BLaER1 treated with 17β-estradiol and CSF1 and Interleukin-3, amounts not matched to agents 10 nM and 100 nM (cell line): ENCODE measurements at regions not wholly inside any gene's neighbourhood (a gene's known extent, or its start where the extent isn't known, plus 50 kb on each side); places are given as distances from the start of the nearest gene placed in this dataset.
"Not testable (repeated sequence)": the region's sequence is repeated elsewhere in the genome, so short reads cannot be mapped to it uniquely, and the experiment has no call there.

Experiments used
- H3K27ac ChIP-seq, 11 experiments: shearing (Covaris generic); formaldehyde crosslinking; 2 replicates each; pipeline ENCODE4 v1.8.1; 2022
- H3K27me3 ChIP-seq, 11 experiments: shearing (Covaris generic); formaldehyde crosslinking; 2 replicates each; pipeline ENCODE4 v1.8.1; 2022
- H3K36me3 ChIP-seq, 11 experiments: shearing (Covaris generic); formaldehyde crosslinking; 2 replicates each; pipeline ENCODE4 v1.8.1; 2022
- H3K4me1 ChIP-seq, 10 experiments: shearing (Covaris generic); formaldehyde crosslinking; 2 replicates each; pipeline ENCODE4 v1.8.1; 2022
- H3K4me2 ChIP-seq, 11 experiments: shearing (Covaris generic); formaldehyde crosslinking; 2 replicates each; pipeline ENCODE4 v1.8.1; 2022
- H3K4me3 ChIP-seq, 10 experiments: shearing (Covaris generic); formaldehyde crosslinking; 2 replicates each; pipeline ENCODE4 v1.8.1; 2022
- H3K9ac ChIP-seq, 11 experiments: shearing (Covaris generic); formaldehyde crosslinking; 2 replicates each; pipeline ENCODE4 v1.8.1; 2022
- H3K9me3 ChIP-seq, 11 experiments: shearing (Covaris generic); formaldehyde crosslinking; replicated peaks in 1 of 11; 2 replicates each; pipeline ENCODE4 v1.8.1; 2022
- H4K20me1 ChIP-seq, 11 experiments: shearing (Covaris generic); formaldehyde crosslinking; 2 replicates each; pipeline ENCODE4 v1.8.1; 2022
- Cebpa-rat ChIP-seq, 11 experiments: shearing (Covaris generic); IDR thresholded peaks; 2 replicates each; pipeline ENCODE4 v1.8.1; 2022

DNA sequence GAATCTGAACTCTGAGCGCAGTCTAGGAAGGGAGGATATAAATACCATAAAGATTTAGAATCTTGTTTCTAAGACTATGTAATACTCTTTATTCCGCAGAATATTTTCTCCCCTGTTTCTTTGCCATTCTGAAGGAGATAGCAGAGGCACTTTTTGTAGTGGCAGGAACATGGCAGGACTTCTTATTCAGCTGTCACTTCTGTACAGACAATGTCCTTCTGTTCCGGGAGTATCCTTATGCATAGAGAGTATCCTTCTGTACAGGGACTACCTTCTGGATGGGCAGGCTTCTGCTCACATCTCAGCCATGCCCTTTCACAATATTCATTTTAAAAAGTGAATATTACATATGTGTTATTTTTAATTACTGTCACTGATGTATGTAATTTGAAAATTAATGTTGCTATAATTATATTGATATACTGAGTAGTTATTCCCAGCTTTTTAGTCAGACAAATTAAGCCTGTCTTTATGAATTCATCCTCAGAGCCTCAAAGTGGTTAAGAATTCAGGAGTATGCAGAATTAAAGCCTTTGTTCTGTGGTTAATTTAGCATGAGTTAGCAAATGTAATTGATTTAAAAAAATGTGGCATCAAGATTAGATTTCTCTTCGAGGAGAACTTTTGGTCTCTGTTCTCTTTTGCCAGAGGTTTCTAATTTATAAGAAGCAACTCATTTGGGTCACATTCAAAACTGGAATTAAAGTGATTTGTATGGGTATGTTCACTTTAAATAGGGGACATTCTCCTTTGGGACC lies 174.4 kb downstream of the FHIP1A start:
- H3K9me3 ChIP-seq, result no peaks in the 10 kb centered on the region
- no peak overlapping the region for H3K27ac ChIP-seq
- H3K4me2 ChIP-seq, result no peak overlapping the region
- no peak overlapping the region for H3K9ac ChIP-seq
- H3K27me3 ChIP-seq, result no peaks in the 10 kb centered on the region
- H3K36me3 ChIP-seq, result no peaks in the 10 kb centered on the region
- H4K20me1 ChIP-seq, result no peaks in the 10 kb centered on the region
- TF ChIP-seq Cebpa-rat (IDR thresholded peaks at IDR 0.05), result no peak
- H3K4me3 ChIP-seq, result no peak overlapping the region
- H3K4me1 ChIP-seq, result no peaks in the 10 kb centered on the region

DNA sequence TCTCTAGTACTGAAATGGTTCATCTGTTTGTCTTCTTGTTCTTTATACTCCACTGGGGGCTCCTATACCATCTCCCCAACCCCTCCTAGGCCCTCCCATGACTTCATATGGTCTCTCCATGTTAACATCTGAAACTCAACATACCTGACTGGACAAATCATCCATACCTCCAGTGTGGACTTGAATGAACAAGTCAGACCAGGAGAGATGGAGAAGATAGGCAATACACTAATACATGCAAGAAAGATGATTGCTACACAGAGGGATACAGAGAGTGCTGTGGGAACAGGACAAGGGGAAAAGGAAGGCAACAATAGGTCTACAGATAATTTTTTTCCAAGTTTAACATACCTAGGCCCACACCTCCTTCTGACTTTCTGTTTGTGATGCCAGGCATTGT lies 175.1 kb downstream of the FHIP1A start:
- H3K4me2 ChIP-seq, result no peak overlapping the region
- TF ChIP-seq Cebpa-rat (IDR thresholded peaks at IDR 0.05), result no peak
- H3K27ac ChIP-seq, result no peak overlapping the region
- H3K4me3 ChIP-seq, result no peak overlapping the region
- no peaks in the 10 kb centered on the region for H3K27me3 ChIP-seq
- H4K20me1 ChIP-seq, result no peaks in the 10 kb centered on the region
- H3K9ac ChIP-seq, result no peak overlapping the region
- H3K4me1 ChIP-seq, result no peaks in the 10 kb centered on the region
- H3K9me3 ChIP-seq, result no peaks in the 10 kb centered on the region
- no peaks in the 10 kb centered on the region for H3K36me3 ChIP-seq

DNA sequence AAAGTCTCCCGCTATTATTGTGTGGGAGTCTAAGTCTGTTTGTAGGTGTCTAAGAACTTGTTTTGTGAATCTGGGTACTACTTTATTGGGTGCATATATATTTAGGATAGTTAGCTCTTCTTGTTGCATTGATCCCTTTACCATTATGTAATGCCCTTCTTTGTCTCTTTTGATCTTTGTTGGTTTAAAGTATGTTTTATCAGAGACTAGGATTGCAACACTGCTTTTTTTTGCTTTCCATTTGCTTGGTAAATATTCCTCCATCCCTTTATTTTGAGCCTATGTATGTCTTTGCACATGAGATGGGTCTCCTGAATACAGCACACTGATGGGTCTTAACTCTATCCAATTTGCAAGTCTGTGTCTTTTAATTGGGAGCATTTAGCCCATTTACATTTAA lies 165.2 kb downstream of the GATB start:
- not testable (repeated sequence) for H3K4me3 ChIP-seq, H3K27me3 ChIP-seq, H3K36me3 ChIP-seq, H3K9ac ChIP-seq, H3K9me3 ChIP-seq, H4K20me1 ChIP-seq, H3K27ac ChIP-seq, H3K4me1 ChIP-seq, H3K4me2 ChIP-seq

DNA sequence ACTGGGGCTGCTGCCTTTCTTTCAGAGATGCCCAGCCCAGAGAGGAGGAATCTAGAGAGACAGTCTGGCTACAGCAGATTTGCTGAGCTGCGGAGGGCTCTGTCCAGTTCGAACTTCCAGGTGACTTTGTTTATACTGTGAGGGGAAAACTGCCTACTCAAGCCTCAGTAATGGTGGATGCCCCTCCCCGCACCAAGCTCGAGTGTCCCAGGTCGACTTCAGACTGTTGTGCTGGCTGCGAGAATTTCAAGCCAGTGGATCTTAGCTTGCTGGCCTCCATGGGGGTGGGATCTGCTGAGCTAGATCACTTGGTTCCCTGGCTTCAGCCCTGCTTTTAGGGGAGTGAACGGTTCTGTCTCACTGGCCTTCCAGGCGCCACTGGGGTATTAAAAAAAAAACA lies 163.1 kb downstream of the GATB start:
- not testable (repeated sequence) for H3K36me3 ChIP-seq, H3K9ac ChIP-seq, H3K9me3 ChIP-seq, H3K4me2 ChIP-seq, H3K4me1 ChIP-seq, H3K27me3 ChIP-seq, H3K4me3 ChIP-seq, H4K20me1 ChIP-seq, H3K27ac ChIP-seq

DNA sequence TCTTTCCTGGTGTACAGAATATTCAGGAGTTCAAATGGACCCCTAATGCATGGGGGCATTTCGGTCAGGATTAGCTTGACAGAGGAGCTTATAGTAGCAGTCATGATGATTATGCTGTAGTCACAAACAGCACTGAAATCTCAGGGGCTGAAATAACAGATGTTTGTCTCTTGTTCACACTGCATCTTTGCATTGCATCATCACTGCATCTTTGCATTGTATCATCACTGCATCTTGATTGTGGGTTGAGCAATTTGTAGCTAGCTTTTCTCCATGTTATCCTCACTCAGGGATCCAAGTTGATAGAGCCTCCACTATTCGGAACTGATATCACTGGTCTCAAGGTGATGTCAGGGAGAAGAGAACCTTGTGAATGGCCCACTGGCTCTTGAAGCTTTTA lies 160.9 kb downstream of the GATB start:
- H3K9ac ChIP-seq, result no peak overlapping the region
- H3K4me3 ChIP-seq, result no peak overlapping the region
- 0 out of 22 replicates have a peak, but pooled peaks of 1 of the 11 experiments have one; percentile 7 for TF ChIP-seq Cebpa-rat (IDR thresholded peaks at IDR 0.05)
- peaks cover 0 to 8% (median 0%) of the 10 kb centered on the region in 10 experiments; a peak in 3 of 20 replicates for H3K4me1 ChIP-seq
- H4K20me1 ChIP-seq, result no peaks in the 10 kb centered on the region
- no peaks in the 10 kb centered on the region for H3K27me3 ChIP-seq
- no peaks in the 10 kb centered on the region for H3K36me3 ChIP-seq
- H3K9me3 ChIP-seq, result peaks cover 0 to 3% (median 0%) of the 10 kb centered on the region in 11 experiments; a peak in 1 of 22 replicates
- H3K4me2 ChIP-seq, result no peak overlapping the region
- H3K27ac ChIP-seq, result no peak overlapping the region

DNA sequence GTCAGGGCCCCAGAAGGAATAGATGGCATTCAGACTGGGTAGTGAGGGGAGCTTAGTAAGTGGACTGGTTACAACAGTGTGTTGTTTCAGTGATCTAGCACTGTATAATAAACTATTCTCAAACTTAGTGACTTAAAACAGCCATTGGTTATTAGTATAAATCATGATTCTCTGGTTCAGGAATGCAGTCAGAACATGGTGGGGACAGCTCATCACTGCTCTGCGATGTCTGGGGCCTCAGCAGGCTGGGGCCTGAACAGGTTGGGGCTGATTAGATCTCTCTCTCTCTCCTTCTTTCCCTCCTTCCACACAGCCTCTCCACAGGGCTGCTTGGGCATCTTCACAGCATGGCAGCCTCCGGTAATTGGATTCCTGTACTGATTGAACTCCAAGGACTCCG lies 160.4 kb downstream of the GATB start:
- no peaks in the 10 kb centered on the region for H3K36me3 ChIP-seq
- H3K4me2 ChIP-seq, result no peak overlapping the region
- H4K20me1 ChIP-seq, result no peaks in the 10 kb centered on the region
- H3K9me3 ChIP-seq, result no peaks in the 10 kb centered on the region
- no peak overlapping the region for H3K9ac ChIP-seq
- H3K27me3 ChIP-seq, result no peaks in the 10 kb centered on the region
- TF ChIP-seq Cebpa-rat (IDR thresholded peaks at IDR 0.05), result no peak
- H3K27ac ChIP-seq, result no peak overlapping the region
- H3K4me1 ChIP-seq, result peaks cover 0 to 8% (median 0%) of the 10 kb centered on the region in 10 experiments; a peak in 3 of 20 replicates
- H3K4me3 ChIP-seq, result no peak overlapping the region

DNA sequence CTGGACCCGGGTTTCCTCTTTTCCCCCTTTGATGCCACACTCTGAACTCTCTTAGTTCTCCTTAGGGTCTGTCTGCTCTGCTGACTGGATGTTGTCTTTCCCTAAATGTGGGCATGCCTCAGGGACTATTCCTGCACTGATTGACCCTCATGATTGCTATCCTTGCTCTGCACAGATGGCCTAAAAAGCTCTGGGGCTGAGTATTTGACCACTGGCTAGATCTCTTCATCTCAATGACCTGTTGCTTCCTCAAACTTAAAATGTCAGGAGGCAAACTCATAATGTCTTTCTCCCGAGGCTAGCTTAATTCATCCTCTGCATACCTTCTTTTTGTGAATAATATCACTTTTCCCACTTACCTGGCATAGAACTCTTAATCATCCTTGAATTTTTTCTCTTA lies 157.4 kb downstream of the GATB start:
- Histone ChIP-seq H3K4me1 (peaks cover 0 to 8% (median 0%) of the 10 kb centered on the region in 10 experiments; a peak in 3 of 20 replicates), H3K36me3 (no peaks in the 10 kb centered on the region), H3K9me3 (no peaks in the 10 kb centered on the region), H3K4me3 (no peak overlapping the region), H3K9ac (no peak overlapping the region), H3K27ac (no peak overlapping the region), H3K27me3 (no peaks in the 10 kb centered on the region), H4K20me1 (no peaks in the 10 kb centered on the region), H3K4me2 (0 out of 22 replicates have a peak overlapping the region, but pooled peaks of 1 of the 11 experiments have one; percentile 7)
- TF ChIP-seq Cebpa-rat (IDR thresholded peaks at IDR 0.05), result no peak

DNA sequence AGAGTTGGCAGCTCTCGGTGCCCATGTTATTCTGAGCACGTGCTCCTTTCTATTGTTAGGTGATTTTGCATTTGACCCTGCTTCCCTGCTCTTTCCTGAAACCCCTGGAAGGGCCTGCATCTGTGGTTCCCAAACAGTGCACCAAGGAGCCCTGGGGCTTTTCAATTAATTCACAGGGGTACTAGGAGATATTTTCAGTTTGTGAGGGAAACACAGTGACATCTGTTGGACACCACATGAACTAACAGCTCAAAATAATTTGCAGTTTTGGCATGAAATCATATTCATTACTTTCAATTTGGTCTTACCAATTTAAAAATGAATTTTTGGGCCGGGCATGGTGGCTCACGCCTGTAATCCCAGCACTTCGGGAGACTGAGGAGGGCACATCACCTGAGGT lies 156.6 kb downstream of the GATB start:
- Histone ChIP-seq H3K27me3 (no peaks in the 10 kb centered on the region), H3K4me3 (no peak overlapping the region), H4K20me1 (no peaks in the 10 kb centered on the region), H3K9ac (no peak overlapping the region), H3K27ac (no peak overlapping the region), H3K4me2 (0 out of 22 replicates have a peak overlapping the region, but pooled peaks of 1 of the 11 experiments have one; percentile 12), H3K4me1 (peaks cover 0 to 8% (median 0%) of the 10 kb centered on the region in 10 experiments; a peak in 3 of 20 replicates), H3K9me3 (no peaks in the 10 kb centered on the region), H3K36me3 (no peaks in the 10 kb centered on the region)
- no peak for TF ChIP-seq Cebpa-rat (IDR thresholded peaks at IDR 0.05)

DNA sequence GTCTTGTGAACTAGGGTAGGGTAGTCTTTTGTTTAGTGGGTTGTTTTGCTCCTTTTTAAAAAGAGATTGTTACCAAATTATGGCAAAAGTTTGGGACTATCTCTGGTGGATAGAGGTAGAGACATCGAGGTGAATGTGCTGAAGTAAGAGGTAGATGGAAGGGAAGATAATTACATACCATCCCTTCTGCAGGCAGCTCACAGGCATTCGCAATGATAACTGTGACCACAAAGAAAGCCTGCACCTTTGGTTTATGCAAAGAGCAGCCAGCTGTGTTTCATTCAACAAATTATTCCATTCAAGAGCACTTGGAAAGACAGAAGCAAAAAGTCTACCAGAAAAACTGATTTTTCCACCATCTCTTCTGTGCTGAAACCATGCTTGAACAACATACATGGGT lies 155.6 kb downstream of the GATB start:
- H3K27ac ChIP-seq, result no peak overlapping the region
- H3K4me1 ChIP-seq, result peaks cover 0 to 8% (median 0%) of the 10 kb centered on the region in 10 experiments; a peak in 3 of 20 replicates
- H3K4me2 ChIP-seq, result no peak overlapping the region
- H3K9ac ChIP-seq, result no peak overlapping the region
- H3K4me3 ChIP-seq, result no peak overlapping the region
- H3K36me3 ChIP-seq, result no peaks in the 10 kb centered on the region
- no peak for TF ChIP-seq Cebpa-rat (IDR thresholded peaks at IDR 0.05)
- H3K9me3 ChIP-seq, result no peaks in the 10 kb centered on the region
- no peaks in the 10 kb centered on the region for H3K27me3 ChIP-seq
- H4K20me1 ChIP-seq, result no peaks in the 10 kb centered on the region

DNA sequence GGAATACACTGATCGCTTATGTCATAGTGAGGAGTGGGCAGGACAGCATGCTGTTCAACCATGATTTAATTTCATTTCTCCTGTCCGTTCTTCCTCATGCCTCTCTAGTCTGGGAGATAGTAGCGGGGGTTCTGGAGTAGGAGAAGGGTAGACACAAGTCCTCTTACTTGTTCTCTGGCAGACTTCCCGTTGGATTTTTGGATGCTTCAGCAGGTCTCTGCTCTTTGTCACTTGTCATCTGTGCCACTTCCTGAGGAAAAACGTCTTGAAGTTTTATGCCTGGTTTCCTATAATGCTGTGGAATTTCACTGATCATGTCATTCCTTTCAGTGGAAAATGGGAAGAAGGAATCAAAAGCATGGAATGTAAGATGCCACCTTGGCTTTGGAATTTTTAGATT lies 154.7 kb downstream of the GATB start:
- no peak overlapping the region for H3K4me2 ChIP-seq
- H3K27ac ChIP-seq, result no peak overlapping the region
- peaks cover 0 to 8% (median 0%) of the 10 kb centered on the region in 10 experiments; a peak in 3 of 20 replicates for H3K4me1 ChIP-seq
- no peaks in the 10 kb centered on the region for H3K36me3 ChIP-seq
- H3K4me3 ChIP-seq, result no peak overlapping the region
- H3K27me3 ChIP-seq, result no peaks in the 10 kb centered on the region
- no peak for TF ChIP-seq Cebpa-rat (IDR thresholded peaks at IDR 0.05)
- no peaks in the 10 kb centered on the region for H4K20me1 ChIP-seq
- no peak overlapping the region for H3K9ac ChIP-seq
- H3K9me3 ChIP-seq, result no peaks in the 10 kb centered on the region
